Keratinocyte (primary cell): ENCODE measurements at regions not wholly inside any gene's neighbourhood (a gene's known extent, or its start where the extent isn't known, plus 50 kb on each side); places are given as distances from the start of the nearest gene placed in this dataset.
"Not testable (repeated sequence)": the region's sequence is repeated elsewhere in the genome, so short reads cannot be mapped to it uniquely, and the experiment has no call there.

Source experiments
- EZH2 ChIP-seq: IDR thresholded peaks from one replicate; pipeline ENCODE4 v1.6.1; 2012; ENCODE audit warnings: inconsistent platforms, mild to moderate bottlenecking, low read length, moderate library complexity
- TF ChIP-seq, protein P1 (sequence below), 3 experiments: IDR thresholded peaks in 1 of 3; conservative IDR thresholded peaks in 1 of 3; optimal IDR thresholded peaks in 1 of 3; 2 replicates in 2 of 3; 3 replicates in 1 of 3; pipeline versions ENCODE3 to v1.5.1; 2011; ENCODE audit warnings: low read length in 3 of 3, mild to moderate bottlenecking in 3 of 3, moderate library complexity in 2 of 3, control low read depth in 1 of 3, inconsistent platforms in 1 of 3; ENCODE audit not compliant: insufficient read depth in 2 of 3; ENCODE audit errors: extremely low read depth in 1 of 3

GRCh38 chr1:198963796-198964195 lies 325.0 kb downstream of the PTPRC start:
- TF ChIP-seq, protein P1, sequence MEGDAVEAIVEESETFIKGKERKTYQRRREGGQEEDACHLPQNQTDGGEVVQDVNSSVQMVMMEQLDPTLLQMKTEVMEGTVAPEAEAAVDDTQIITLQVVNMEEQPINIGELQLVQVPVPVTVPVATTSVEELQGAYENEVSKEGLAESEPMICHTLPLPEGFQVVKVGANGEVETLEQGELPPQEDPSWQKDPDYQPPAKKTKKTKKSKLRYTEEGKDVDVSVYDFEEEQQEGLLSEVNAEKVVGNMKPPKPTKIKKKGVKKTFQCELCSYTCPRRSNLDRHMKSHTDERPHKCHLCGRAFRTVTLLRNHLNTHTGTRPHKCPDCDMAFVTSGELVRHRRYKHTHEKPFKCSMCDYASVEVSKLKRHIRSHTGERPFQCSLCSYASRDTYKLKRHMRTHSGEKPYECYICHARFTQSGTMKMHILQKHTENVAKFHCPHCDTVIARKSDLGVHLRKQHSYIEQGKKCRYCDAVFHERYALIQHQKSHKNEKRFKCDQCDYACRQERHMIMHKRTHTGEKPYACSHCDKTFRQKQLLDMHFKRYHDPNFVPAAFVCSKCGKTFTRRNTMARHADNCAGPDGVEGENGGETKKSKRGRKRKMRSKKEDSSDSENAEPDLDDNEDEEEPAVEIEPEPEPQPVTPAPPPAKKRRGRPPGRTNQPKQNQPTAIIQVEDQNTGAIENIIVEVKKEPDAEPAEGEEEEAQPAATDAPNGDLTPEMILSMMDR (optimal IDR thresholded peaks at IDR 0.05 in 1 of 3, IDR thresholded peaks at IDR 0.05 in 1 of 3, conservative IDR thresholded peaks at IDR 0.05 in 1 of 3; ENCODE audit: extremely low read depth in 1 of 3, insufficient read depth in 2 of 3, low read length in 3 of 3): not testable (repeated sequence)
- not testable (repeated sequence) for TF ChIP-seq EZH2
